K562 (cell line): ENCODE measurements at regions not wholly inside any gene's neighbourhood (a gene's known extent, or its start where the extent isn't known, plus 50 kb on each side); places are given as distances from the start of the nearest gene placed in this dataset.

Source experiments
- HDAC8 ChIP-seq: fragments of 450-650 bp; IDR thresholded peaks from 2 replicates; pipeline ENCODE4 v1.6.1; 2016; ENCODE audit warnings: mild to moderate bottlenecking, missing genetic modification characterization, moderate library complexity, missing compliant biosample characterization
- SAFB2 ChIP-seq: fragments of 200-400 bp; formaldehyde crosslinking; IDR thresholded peaks from 2 replicates; pipeline ENCODE4 v1.6.1; 2018; ENCODE audit warnings: borderline replicate concordance, low read length, low read depth, moderate library complexity; ENCODE audit not compliant: severe bottlenecking
- SMAD2 ChIP-seq: fragments of 150-350 bp; IDR thresholded peaks from 2 replicates; pipeline ENCODE4 v1.6.1; 2014; ENCODE audit warnings: low read depth, mild to moderate bottlenecking, low read length
- ZSCAN29 ChIP-seq: fragments of 450-650 bp; IDR thresholded peaks from 2 replicates; pipeline ENCODE4 v1.6.1; 2017
- TF ChIP-seq, protein P1 (sequence below), 2 experiments: fragments of 450-650 bp in 1 of 2; sonication (generic) in 1 of 2; formaldehyde crosslinking in 1 of 2; IDR thresholded peaks; 2 replicates each; pipeline versions ENCODE4 v1.7.1 to v1.9.0; 2016 to 2022; ENCODE audit warnings: inconsistent platforms in 1 of 2, mild to moderate bottlenecking in 1 of 2, missing genetic modification reagents in 1 of 2
- TF ChIP-seq, protein P2 (sequence below): fragments of 450-650 bp; IDR thresholded peaks from 2 replicates; pipeline ENCODE4 v1.6.1; 2014; ENCODE audit warnings: low read depth, mild to moderate bottlenecking, moderate library complexity, borderline replicate concordance

DNA sequence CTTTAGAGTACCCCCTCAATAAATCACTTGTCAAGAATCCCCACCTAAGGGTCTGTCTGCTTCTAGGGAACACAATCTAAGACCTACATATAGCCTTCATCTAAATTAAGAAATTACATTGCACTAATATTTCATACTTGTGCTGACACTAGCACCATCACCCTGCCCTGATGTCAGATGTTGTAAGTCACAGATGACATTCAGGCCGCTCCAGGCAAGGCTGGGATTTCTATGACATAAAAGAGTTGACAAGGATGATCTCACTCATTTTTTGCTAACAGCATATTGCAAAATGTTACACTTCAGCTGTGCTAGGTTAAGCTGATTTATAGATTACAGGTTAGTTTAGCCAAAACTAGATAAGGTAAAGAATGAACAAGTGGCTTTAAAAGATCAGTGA lies 372.5 kb upstream of the GRIA1 start (continued):
- TF ChIP-seq, protein P1, sequence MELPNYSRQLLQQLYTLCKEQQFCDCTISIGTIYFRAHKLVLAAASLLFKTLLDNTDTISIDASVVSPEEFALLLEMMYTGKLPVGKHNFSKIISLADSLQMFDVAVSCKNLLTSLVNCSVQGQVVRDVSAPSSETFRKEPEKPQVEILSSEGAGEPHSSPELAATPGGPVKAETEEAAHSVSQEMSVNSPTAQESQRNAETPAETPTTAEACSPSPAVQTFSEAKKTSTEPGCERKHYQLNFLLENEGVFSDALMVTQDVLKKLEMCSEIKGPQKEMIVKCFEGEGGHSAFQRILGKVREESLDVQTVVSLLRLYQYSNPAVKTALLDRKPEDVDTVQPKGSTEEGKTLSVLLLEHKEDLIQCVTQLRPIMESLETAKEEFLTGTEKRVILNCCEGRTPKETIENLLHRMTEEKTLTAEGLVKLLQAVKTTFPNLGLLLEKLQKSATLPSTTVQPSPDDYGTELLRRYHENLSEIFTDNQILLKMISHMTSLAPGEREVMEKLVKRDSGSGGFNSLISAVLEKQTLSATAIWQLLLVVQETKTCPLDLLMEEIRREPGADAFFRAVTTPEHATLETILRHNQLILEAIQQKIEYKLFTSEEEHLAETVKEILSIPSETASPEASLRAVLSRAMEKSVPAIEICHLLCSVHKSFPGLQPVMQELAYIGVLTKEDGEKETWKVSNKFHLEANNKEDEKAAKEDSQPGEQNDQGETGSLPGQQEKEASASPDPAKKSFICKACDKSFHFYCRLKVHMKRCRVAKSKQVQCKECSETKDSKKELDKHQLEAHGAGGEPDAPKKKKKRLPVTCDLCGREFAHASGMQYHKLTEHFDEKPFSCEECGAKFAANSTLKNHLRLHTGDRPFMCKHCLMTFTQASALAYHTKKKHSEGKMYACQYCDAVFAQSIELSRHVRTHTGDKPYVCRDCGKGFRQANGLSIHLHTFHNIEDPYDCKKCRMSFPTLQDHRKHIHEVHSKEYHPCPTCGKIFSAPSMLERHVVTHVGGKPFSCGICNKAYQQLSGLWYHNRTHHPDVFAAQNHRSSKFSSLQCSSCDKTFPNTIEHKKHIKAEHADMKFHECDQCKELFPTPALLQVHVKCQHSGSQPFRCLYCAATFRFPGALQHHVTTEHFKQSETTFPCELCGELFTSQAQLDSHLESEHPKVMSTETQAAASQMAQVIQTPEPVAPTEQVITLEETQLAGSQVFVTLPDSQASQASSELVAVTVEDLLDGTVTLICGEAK (IDR thresholded peaks at IDR 0.05), result no peak
- TF ChIP-seq, protein P1 (CRISPR knock-in tag; IDR thresholded peaks at IDR 0.05), result no peak
- TF ChIP-seq ZSCAN29, result no peak
- no peak for TF ChIP-seq SAFB2
- no peak for TF ChIP-seq SMAD2
- TF ChIP-seq, protein P2, sequence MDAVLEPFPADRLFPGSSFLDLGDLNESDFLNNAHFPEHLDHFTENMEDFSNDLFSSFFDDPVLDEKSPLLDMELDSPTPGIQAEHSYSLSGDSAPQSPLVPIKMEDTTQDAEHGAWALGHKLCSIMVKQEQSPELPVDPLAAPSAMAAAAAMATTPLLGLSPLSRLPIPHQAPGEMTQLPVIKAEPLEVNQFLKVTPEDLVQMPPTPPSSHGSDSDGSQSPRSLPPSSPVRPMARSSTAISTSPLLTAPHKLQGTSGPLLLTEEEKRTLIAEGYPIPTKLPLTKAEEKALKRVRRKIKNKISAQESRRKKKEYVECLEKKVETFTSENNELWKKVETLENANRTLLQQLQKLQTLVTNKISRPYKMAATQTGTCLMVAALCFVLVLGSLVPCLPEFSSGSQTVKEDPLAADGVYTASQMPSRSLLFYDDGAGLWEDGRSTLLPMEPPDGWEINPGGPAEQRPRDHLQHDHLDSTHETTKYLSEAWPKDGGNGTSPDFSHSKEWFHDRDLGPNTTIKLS, result no peak
- TF ChIP-seq HDAC8 (tag), result no peak
